ENCODE measurements at regions not wholly inside any gene's neighbourhood (a gene's known extent, or its start where the extent isn't known, plus 50 kb on each side); places are given as distances from the start of the nearest gene placed in this dataset.

GRCh38 chrX:139187738-139188137, 342.8 kb upstream of the F9 start:
- Histone ChIP-seq H2BK15ac (ENCODE audit: low read length) (no peak overlapping the region), H3K18ac (ENCODE audit: extremely low read depth, low read length) (no peak overlapping the region)
- CTCF ChIA-PET (ENCODE audit: partially characterized antibody) = no interaction called here

More at GRCh38 chrX:139187738-139188137, 342.8 kb upstream of the F9 start:
- no peak for TF ChIP-seq CTCF (IDR thresholded peaks at IDR 0.05; ENCODE audit: control extremely low read depth in 1 of 3, insufficient read depth in 1 of 3, low read depth in 1 of 3, low read length in 3 of 3)
- no peak for TF ChIP-seq RBBP5 (IDR thresholded peaks at IDR 0.05; ENCODE audit: borderline replicate concordance, low read depth, low read length)
- no peak for TF ChIP-seq RAD21 (IDR thresholded peaks at IDR 0.05 in 1 of 2, conservative IDR thresholded peaks at IDR 0.05 in 1 of 2; ENCODE audit: low read depth in 2 of 2, low read length in 2 of 2)
- TF ChIP-seq CEBPB (IDR thresholded peaks at IDR 0.05; ENCODE audit: low read depth, low read length) = no peak
- no peak for TF ChIP-seq EGR1 (IDR thresholded peaks at IDR 0.05; ENCODE audit: borderline replicate concordance, low read depth, low read length)
- TF ChIP-seq KDM1A (IDR thresholded peaks at IDR 0.05; ENCODE audit: borderline replicate concordance, low read length) = no peak
- no peak for TF ChIP-seq RFX5 (IDR thresholded peaks at IDR 0.05; ENCODE audit: borderline replicate concordance, low read depth, low read length)
- no peak for TF ChIP-seq SP1 (IDR thresholded peaks at IDR 0.05; ENCODE audit: low read depth, low read length)
- TF ChIP-seq CHD2 (IDR thresholded peaks at IDR 0.05; ENCODE audit: low read length) = no peak
- TF ChIP-seq MAFK (IDR thresholded peaks at IDR 0.05; ENCODE audit: low read depth, low read length) = no peak
- no peak for TF ChIP-seq TAF1 (IDR thresholded peaks at IDR 0.05; ENCODE audit: low read depth, low read length)
- Histone ChIP-seq H2BK5ac (ENCODE audit: low read depth, low read length) (no peak overlapping the region), H3K4ac (replicated peaks; ENCODE audit: insufficient read length, low read depth, low read length) (no peak overlapping the region), H3K23me2 (ENCODE audit: low read depth, low read length) (no peaks in the 10 kb centered on the region), H3K9ac (replicated peaks in 1 of 4; ENCODE audit: extremely low read depth in 1 of 4, low read depth in 3 of 4, low read length in 3 of 4) (no peak overlapping the region), H2AK5ac (ENCODE audit: low read depth, low read length) (no peak overlapping the region), H3K36me3 (ENCODE audit: control insufficient read depth in 2 of 4, insufficient read depth in 4 of 4, low read length in 3 of 4) (no peaks in the 10 kb centered on the region), H3K9me3 (ENCODE audit: insufficient read depth in 2 of 2, low read depth in 1 of 2, low read length in 1 of 2) (no peaks in the 10 kb centered on the region), H3K4me3 (ENCODE audit: extremely low read depth in 1 of 4, insufficient read depth in 2 of 4, low read depth in 3 of 4, low read length in 4 of 4) (no peak overlapping the region), H2BK120ac (replicated peaks; ENCODE audit: low read depth, low read length) (no peak overlapping the region), H3K56ac (replicated peaks; ENCODE audit: insufficient read length, low read depth, low read length) (no peak overlapping the region), H4K5ac (ENCODE audit: insufficient read length, low read depth, low read length) (no peak overlapping the region), H3K79me1 (ENCODE audit: low read depth, low read length) (no peaks in the 10 kb centered on the region), H3K27ac (ENCODE audit: low read depth, low read length) (no peak overlapping the region), H4K91ac (replicated peaks; ENCODE audit: insufficient read length, low read length) (no peak overlapping the region), H3K4me1 (replicated peaks in 1 of 4; ENCODE audit: control insufficient read depth in 3 of 4, insufficient read depth in 4 of 4, low read length in 3 of 4) (0 out of 7 replicates have a peak, but pooled peaks cover 0 to 3% (median under 1%) of the 10 kb centered on the region in 4 experiments), H3K27me3 (replicated peaks in 1 of 4; ENCODE audit: control insufficient read depth in 3 of 4, extremely low read depth in 1 of 4, insufficient read depth in 3 of 4, low read length in 3 of 4) (peaks cover 15 to 56% (median 37%) of the 10 kb centered on the region in 4 experiments), H3K4me2 (ENCODE audit: insufficient read depth in 1 of 2, low read depth in 2 of 2, low read length in 2 of 2) (no peak overlapping the region), H3K79me2 (ENCODE audit: control insufficient read depth in 1 of 2, insufficient read depth in 2 of 2, low read length in 2 of 2) (no peaks in the 10 kb centered on the region), H4K20me1 (replicated peaks in 1 of 2; ENCODE audit: control insufficient read depth in 1 of 2, insufficient read depth in 2 of 2, low read length in 2 of 2) (peaks cover 0 to 5% of the 10 kb centered on the region in 2 experiments), H2AFZ (ENCODE audit: low read length) (no peak overlapping the region), H3K23ac (ENCODE audit: insufficient read length) (no peak overlapping the region), H2BK20ac (ENCODE audit: low read length) (no peak overlapping the region), H3K14ac (ENCODE audit: insufficient read length) (no peak overlapping the region), H2BK12ac (ENCODE audit: low read depth, low read length) (no peak overlapping the region), H4K8ac (ENCODE audit: extremely low read depth, insufficient read depth, low read length) (no peak overlapping the region)
- DNase-seq (ENCODE audit: low read depth in 1 of 2, low spot score in 2 of 2) = no peak
- POLR2A ChIA-PET (ENCODE audit: partially characterized antibody) = no interaction called here
- FAIRE-seq = no peak
- WGBS, 2 experiments (ENCODE audit: extremely low coverage in 1 of 2, insufficient coverage in 1 of 2, insufficient read length in 1 of 2, insufficient replicate concordance in 2 of 2, low coverage in 1 of 2, low lambda C conversion rate in 2 of 2, missing lambda C conversion rate in 1 of 2) = 92% methylated on average over 4 of the region's 4 CpGs; no CpG with 5 or more reads in 1 of the 2 experiments
